NB4 (cell line): ENCODE measurements at regions not wholly inside any gene's neighbourhood (a gene's known extent, or its start where the extent isn't known, plus 50 kb on each side); places are given as distances from the start of the nearest gene placed in this dataset.

ENCODE experiments used
- DNase-seq: peaks from one replicate; pipeline ENCODE4 v3.0.0; 2010; ENCODE audit warnings: low read depth
- H3K4me3 ChIP-seq: one replicate; pipeline ENCODE4 v1.5.1; 2011; ENCODE audit warnings: mild to moderate bottlenecking, low read depth, low read length, moderate library complexity
- CTCF ChIP-seq: IDR thresholded peaks from one replicate; pipeline ENCODE4 v1.5.1; 2012; ENCODE audit warnings: low read depth, low read length
- MAX ChIP-seq: IDR thresholded peaks from 2 replicates; pipeline ENCODE4 v1.6.1; 2011; ENCODE audit warnings: low read depth, low read length
- MYC ChIP-seq: IDR thresholded peaks from 2 replicates; pipeline ENCODE4 v1.6.1; 2011; ENCODE audit warnings: low read depth, low read length
- POLR2A ChIP-seq: IDR thresholded peaks from 2 replicates; pipeline ENCODE4 v1.6.1; 2011; ENCODE audit warnings: mild to moderate bottlenecking; ENCODE audit not compliant: insufficient read length; ENCODE audit errors: extremely low read depth

GRCh38 chr5:124231230-124231629 is 515.2 kb downstream of the ZNF608 start:
- no peak for DNase-seq
- TF ChIP-seq CTCF (no peak), POLR2A (no peak), MYC (no peak), MAX (no peak)
- no peak overlapping the region for H3K4me3 ChIP-seq

- TF ChIP-seq MAX (no peak), MYC (no peak)
- DNase-seq: no peak
- H3K4me3 ChIP-seq: no peak overlapping the region
Observed at GRCh38 chr5:124230456-124230855, 516.0 kb downstream of the ZNF608 start.

GRCh38 chr5:124229352-124229751 is 517.1 kb downstream of the ZNF608 start:
- no peak for TF ChIP-seq POLR2A
- no peak for TF ChIP-seq MAX
- TF ChIP-seq CTCF: no peak
- TF ChIP-seq MYC: no peak
- no peak for DNase-seq
- no peak overlapping the region for H3K4me3 ChIP-seq

GRCh38 chr5:124227914-124228313 is 518.5 kb downstream of the ZNF608 start:
- DNase-seq: no peak
- no peak overlapping the region for H3K4me3 ChIP-seq
- TF ChIP-seq MAX (no peak), POLR2A (no peak), MYC (no peak), CTCF (no peak)

- no peak for DNase-seq
- no peak overlapping the region for H3K4me3 ChIP-seq
- TF ChIP-seq MYC (no peak), POLR2A (no peak), CTCF (no peak), MAX (no peak)
Observed at GRCh38 chr5:124220418-124220817, 526.0 kb downstream of the ZNF608 start.

- no peak for TF ChIP-seq CTCF
- TF ChIP-seq MYC: no peak
- TF ChIP-seq MAX: no peak
- no peak for TF ChIP-seq POLR2A
- no peak for DNase-seq
- no peak overlapping the region for H3K4me3 ChIP-seq
Observed at GRCh38 chr5:124212934-124213333, 533.5 kb downstream of the ZNF608 start.
